Prostate gland (tissue), 2 donors: ENCODE measurements at regions not wholly inside any gene's neighbourhood (a gene's known extent, or its start where the extent isn't known, plus 50 kb on each side); places are given as distances from the start of the nearest gene placed in this dataset.
A peak's percentile ranks its signal among the peaks of the same experiment; 100 is the strongest.

Experiments
- DNase-seq: peaks from one replicate; pipeline ENCODE4 v3.0.0-alpha.2; 2019; ENCODE audit warnings: low spot score
- H3K27ac ChIP-seq, 2 donors: fragments of 200-600 bp; sonication (generic); 2 replicates each; pipeline ENCODE4 v1.5.1; 2017 to 2019
- H3K27me3 ChIP-seq: fragments of 200-600 bp; sonication (generic); replicated peaks from 2 replicates; pipeline ENCODE4 v1.5.1; 2019; ENCODE audit not compliant: insufficient read depth
- H3K36me3 ChIP-seq, 2 donors: fragments of 200-600 bp; sonication (generic); 1 replicate in 1 of 2; 2 replicates in 1 of 2; pipeline versions ENCODE4 v1.5.1 to v1.8.1; 2017 to 2019
- H3K4me1 ChIP-seq: fragments of 200-600 bp; sonication (generic); replicated peaks from 2 replicates; pipeline ENCODE4 v1.5.1; 2019
- H3K4me3 ChIP-seq, 2 donors: fragments of 200-600 bp; sonication (generic); 2 replicates each; pipeline ENCODE4 v1.5.1; 2017 to 2019
- H3K9me3 ChIP-seq: fragments of 200-600 bp; sonication (generic); 2 replicates; pipeline ENCODE4 v1.5.1; 2017
- POLR2A ChIP-seq: fragments of 450-650 bp; IDR thresholded peaks from one replicate; pipeline ENCODE4 v1.6.1; 2016; ENCODE audit warnings: antibody characterized with exemption, mild to moderate bottlenecking
- POLR2AphosphoS5 ChIP-seq: sonication (generic); formaldehyde crosslinking; IDR thresholded peaks from one replicate; pipeline ENCODE4 v1.6.1; 2017; ENCODE audit warnings: antibody characterized with exemption
- WGBS: methylation state at CpG from one replicate; pipeline ENCODE4 v1.1.5; 2018; 5-methylcytosine and 5-hydroxymethylcytosine counted together
- intact Hi-C: fragments of 100-400 bp; cut with DNase I; formaldehyde crosslinking; loops from one replicate; pipeline ENCODE4 v1.14.2; 2022
- TF ChIP-seq, protein P1 (sequence below), 4 experiments: fragments of 200-600 bp in 2 of 4; fragments of 450-650 bp in 2 of 4; sonication (generic) in 2 of 4; IDR thresholded peaks; 1 replicate in 3 of 4; 2 replicates in 1 of 4; pipeline ENCODE4 v1.5.1; 2016 to 2019; ENCODE audit warnings: antibody characterized with exemption in 4 of 4, mild to moderate bottlenecking in 2 of 4, moderate library complexity in 2 of 4

DNA sequence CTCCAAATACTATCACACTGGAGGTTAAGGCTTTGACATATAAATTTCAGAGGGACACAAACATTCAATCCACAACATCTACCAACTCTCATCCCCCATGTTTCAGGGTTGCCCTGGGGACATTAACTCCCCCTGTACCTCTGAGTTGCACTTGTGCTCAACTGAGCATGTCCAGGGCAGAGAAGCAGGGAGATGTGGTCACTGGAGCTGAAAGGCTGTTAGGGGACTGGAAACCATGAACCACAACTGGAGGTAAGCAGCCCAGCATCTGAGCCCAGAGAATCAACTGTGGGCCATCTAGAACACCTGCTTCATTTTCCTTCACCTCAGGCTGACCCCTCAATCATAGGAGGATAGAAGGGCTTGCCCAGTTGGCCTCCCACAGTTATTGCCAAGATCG, 641.1 kb downstream of the MID1IP1 start:
- Histone ChIP-seq H3K4me1 (no peaks in the 10 kb centered on the region), H3K9me3 (no peaks in the 10 kb centered on the region), H3K27me3 (no peaks in the 10 kb centered on the region), H3K27ac (no peak overlapping the region), H3K36me3 (no peaks in the 10 kb centered on the region), H3K4me3 (no peak overlapping the region)
- 100% methylated on average over 1 of the region's 1 CpG for WGBS
- no peak for DNase-seq
- TF ChIP-seq, protein P1, sequence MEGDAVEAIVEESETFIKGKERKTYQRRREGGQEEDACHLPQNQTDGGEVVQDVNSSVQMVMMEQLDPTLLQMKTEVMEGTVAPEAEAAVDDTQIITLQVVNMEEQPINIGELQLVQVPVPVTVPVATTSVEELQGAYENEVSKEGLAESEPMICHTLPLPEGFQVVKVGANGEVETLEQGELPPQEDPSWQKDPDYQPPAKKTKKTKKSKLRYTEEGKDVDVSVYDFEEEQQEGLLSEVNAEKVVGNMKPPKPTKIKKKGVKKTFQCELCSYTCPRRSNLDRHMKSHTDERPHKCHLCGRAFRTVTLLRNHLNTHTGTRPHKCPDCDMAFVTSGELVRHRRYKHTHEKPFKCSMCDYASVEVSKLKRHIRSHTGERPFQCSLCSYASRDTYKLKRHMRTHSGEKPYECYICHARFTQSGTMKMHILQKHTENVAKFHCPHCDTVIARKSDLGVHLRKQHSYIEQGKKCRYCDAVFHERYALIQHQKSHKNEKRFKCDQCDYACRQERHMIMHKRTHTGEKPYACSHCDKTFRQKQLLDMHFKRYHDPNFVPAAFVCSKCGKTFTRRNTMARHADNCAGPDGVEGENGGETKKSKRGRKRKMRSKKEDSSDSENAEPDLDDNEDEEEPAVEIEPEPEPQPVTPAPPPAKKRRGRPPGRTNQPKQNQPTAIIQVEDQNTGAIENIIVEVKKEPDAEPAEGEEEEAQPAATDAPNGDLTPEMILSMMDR (IDR thresholded peaks at IDR 0.05), result no peak
- no peak for TF ChIP-seq POLR2A
- intact Hi-C loops, result no loop called here

DNA sequence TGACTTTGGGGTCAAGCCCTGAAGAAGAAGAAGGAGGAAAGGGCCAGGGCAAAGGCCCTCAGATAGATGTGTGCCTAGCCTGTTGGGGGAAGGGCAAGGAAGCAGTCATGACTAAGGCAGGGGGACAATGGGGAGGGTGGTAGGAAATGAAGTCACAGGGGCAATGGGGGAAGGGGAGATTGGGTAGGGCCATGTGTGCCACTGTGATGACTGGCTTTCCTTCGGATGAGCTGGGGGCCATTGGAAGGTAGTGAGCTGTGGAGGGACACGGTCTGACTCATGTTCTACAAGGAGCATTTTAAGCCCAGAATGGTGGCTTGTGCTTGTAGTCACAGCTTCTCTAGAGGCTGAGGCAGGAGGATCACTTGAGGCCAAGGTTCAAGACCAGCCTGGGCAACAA, 642.0 kb downstream of the MID1IP1 start:
- no peaks in the 10 kb centered on the region for H3K27me3 ChIP-seq
- no peak for DNase-seq
- no peaks in the 10 kb centered on the region for H3K4me1 ChIP-seq
- H3K36me3 ChIP-seq, result no peaks in the 10 kb centered on the region
- intact Hi-C loops, result no loop called here
- 100% methylated on average over 2 of the region's 2 CpGs for WGBS
- no peak for TF ChIP-seq POLR2A
- TF ChIP-seq, protein P1 (IDR thresholded peaks at IDR 0.05), result no peak
- TF ChIP-seq POLR2AphosphoS5, result no peak
- no peaks in the 10 kb centered on the region for H3K9me3 ChIP-seq
- no peak overlapping the region for H3K4me3 ChIP-seq
- no peak overlapping the region for H3K27ac ChIP-seq

- Histone ChIP-seq H3K4me1 (no peaks in the 10 kb centered on the region), H3K27ac (no peak overlapping the region), H3K36me3 (no peaks in the 10 kb centered on the region), H3K9me3 (no peaks in the 10 kb centered on the region), H3K4me3 (no peak overlapping the region), H3K27me3 (no peaks in the 10 kb centered on the region)
- WGBS, result 55% methylated on average over 4 of the region's 4 CpGs
- TF ChIP-seq POLR2AphosphoS5 (no peak), POLR2A (no peak)
- TF ChIP-seq, protein P1 (IDR thresholded peaks at IDR 0.05), result peak in 1 of 4 experiments; percentile 25
- DNase-seq, result peak; percentile 4
- intact Hi-C loops, result no loop called here
These were observed 644.1 kb downstream of the MID1IP1 start for GRCh38 chrX:39445336-39445735.

GRCh38 chrX:39449352-39449751, 648.1 kb downstream of the MID1IP1 start:
- intact Hi-C loops, result no loop called here

More at GRCh38 chrX:39449352-39449751, 648.1 kb downstream of the MID1IP1 start:
- no peak overlapping the region for H3K4me3 ChIP-seq
- DNase-seq, result no peak
- H3K9me3 ChIP-seq, result no peaks in the 10 kb centered on the region
- H3K27me3 ChIP-seq, result no peaks in the 10 kb centered on the region
- H3K4me1 ChIP-seq, result no peaks in the 10 kb centered on the region
- H3K27ac ChIP-seq, result no peak overlapping the region
- 81% methylated on average over 2 of the region's 2 CpGs for WGBS
- TF ChIP-seq POLR2AphosphoS5, result no peak
- TF ChIP-seq, protein P1 (IDR thresholded peaks at IDR 0.05), result no peak
- no peak for TF ChIP-seq POLR2A
- H3K36me3 ChIP-seq, result no peaks in the 10 kb centered on the region
